Neural cell (in vitro differentiated cells): ENCODE measurements at regions not wholly inside any gene's neighbourhood (a gene's known extent, or its start where the extent isn't known, plus 50 kb on each side); places are given as distances from the start of the nearest gene placed in this dataset.

Experiments
- H2AFZ ChIP-seq: fragments of 200-600, 300-800 bp; sonication (generic), shearing (Covaris generic); 2 replicates; pipeline ENCODE4 v1.6.0; 2014; ENCODE audit warnings: low read depth, mild to moderate bottlenecking, antibody characterized with exemption, low read length, moderate library complexity
- H3F3A ChIP-seq: fragments of 200-600 bp; shearing (Covaris generic); 2 replicates; pipeline ENCODE4 v1.6.1; 2016; ENCODE audit warnings: mild to moderate bottlenecking, moderate library complexity, mixed read lengths, antibody characterized with exemption, low read length; ENCODE audit not compliant: insufficient read depth, poor library complexity, severe bottlenecking
- H3K27ac ChIP-seq: fragments of 200-600, 300-800 bp; sonication (generic), shearing (Covaris generic); 2 replicates; pipeline ENCODE4 v1.5.1; 2014; ENCODE audit warnings: mild to moderate bottlenecking, low read length, moderate library complexity
- H3K27me3 ChIP-seq: fragments of 300-800, 200-600 bp; sonication (generic), shearing (Covaris generic); 2 replicates; pipeline ENCODE4 v1.6.0; 2014; ENCODE audit warnings: mild to moderate bottlenecking, low read depth, low read length, moderate library complexity; ENCODE audit not compliant: insufficient read depth
- H3K36me3 ChIP-seq: fragments of 300-800, 200-600 bp; sonication (generic), shearing (Covaris generic); 2 replicates; pipeline ENCODE4 v1.5.1; 2014; ENCODE audit warnings: mild to moderate bottlenecking, antibody characterized with exemption, low read length, moderate library complexity; ENCODE audit not compliant: insufficient read depth
- H3K4me2 ChIP-seq: fragments of 300-800, 200-600 bp; sonication (generic), shearing (Covaris generic); 2 replicates; pipeline ENCODE4 v1.6.0; 2014; ENCODE audit warnings: mild to moderate bottlenecking, low read length
- H3K4me3 ChIP-seq: fragments of 300-800, 200-600 bp; sonication (generic), shearing (Covaris generic); 2 replicates; pipeline ENCODE4 v1.5.1; 2014; ENCODE audit warnings: mild to moderate bottlenecking, low read length, moderate library complexity
- H3K79me2 ChIP-seq: fragments of 200-600 bp; shearing (Covaris generic); replicated peaks from 2 replicates; pipeline ENCODE4 v1.6.0; 2014; ENCODE audit warnings: mild to moderate bottlenecking, low read length, moderate library complexity; ENCODE audit not compliant: insufficient read depth
- H3K9ac ChIP-seq: fragments of 300-800, 200-600 bp; sonication (generic), shearing (Covaris generic); 2 replicates; pipeline ENCODE4 v1.6.1; 2016; ENCODE audit warnings: mild to moderate bottlenecking, low read length, mixed read lengths
- H3K9me2 ChIP-seq: fragments of 200-600 bp; shearing (Covaris generic); 2 replicates; pipeline ENCODE4 v1.6.1; 2016; ENCODE audit warnings: mild to moderate bottlenecking, low read length, mixed read lengths; ENCODE audit not compliant: insufficient read depth
- H3K9me3 ChIP-seq: fragments of 200-600, 300-800 bp; sonication (generic), shearing (Covaris generic); 2 replicates; pipeline ENCODE4 v1.6.1; 2016; ENCODE audit warnings: mild to moderate bottlenecking, mixed run types, low read length, moderate library complexity, mixed read lengths
- H4K20me1 ChIP-seq: fragments of 200-600 bp; shearing (Covaris generic); 2 replicates; pipeline ENCODE4 v1.6.1; 2016; ENCODE audit warnings: mild to moderate bottlenecking, mixed run types; ENCODE audit not compliant: insufficient read depth
- CTCF ChIP-seq: fragments of 450-650 bp; IDR thresholded peaks from 2 replicates; pipeline ENCODE4 v1.5.1; 2014; ENCODE audit warnings: antibody characterized with exemption, mild to moderate bottlenecking, moderate library complexity; ENCODE audit not compliant: poor library complexity, severe bottlenecking
- EP300 ChIP-seq: fragments of 450-650 bp; conservative IDR thresholded peaks from 2 replicates; pipeline ENCODE4 v1.6.1; 2014; ENCODE audit warnings: antibody characterized with exemption, mild to moderate bottlenecking, moderate library complexity; ENCODE audit not compliant: poor library complexity, severe bottlenecking
- EZH2 ChIP-seq: fragments of 200-600, 300-800 bp; shearing (Covaris generic), sonication (generic); IDR thresholded peaks from 2 replicates; pipeline ENCODE4 v1.6.1; 2014; ENCODE audit warnings: antibody characterized with exemption, low read length, borderline replicate concordance, mild to moderate bottlenecking; ENCODE audit not compliant: insufficient read depth, poor library complexity, severe bottlenecking
- MXI1 ChIP-seq: fragments of 450-650 bp; conservative IDR thresholded peaks from 2 replicates; pipeline ENCODE4 v1.6.1; 2014; ENCODE audit warnings: antibody characterized with exemption, mild to moderate bottlenecking; ENCODE audit not compliant: poor library complexity, severe bottlenecking
- POLR2AphosphoS5 ChIP-seq: IDR thresholded peaks from 2 replicates; pipeline ENCODE4 v1.6.1; 2012
- RAD21 ChIP-seq: fragments of 450-650 bp; conservative IDR thresholded peaks from 2 replicates; pipeline ENCODE4 v1.6.1; 2014; ENCODE audit warnings: antibody characterized with exemption, mild to moderate bottlenecking, moderate library complexity
- REST ChIP-seq: IDR thresholded peaks from 2 replicates; pipeline ENCODE4 v1.6.1; 2012; ENCODE audit warnings: borderline replicate concordance
- SMC3 ChIP-seq: fragments of 450-650 bp; conservative IDR thresholded peaks from 2 replicates; pipeline ENCODE4 v1.6.1; 2014; ENCODE audit warnings: antibody characterized with exemption, mild to moderate bottlenecking, moderate library complexity; ENCODE audit not compliant: poor library complexity
- TAF1 ChIP-seq: IDR thresholded peaks from 2 replicates; pipeline ENCODE4 v1.6.1; 2012; ENCODE audit warnings: low read depth

DNA sequence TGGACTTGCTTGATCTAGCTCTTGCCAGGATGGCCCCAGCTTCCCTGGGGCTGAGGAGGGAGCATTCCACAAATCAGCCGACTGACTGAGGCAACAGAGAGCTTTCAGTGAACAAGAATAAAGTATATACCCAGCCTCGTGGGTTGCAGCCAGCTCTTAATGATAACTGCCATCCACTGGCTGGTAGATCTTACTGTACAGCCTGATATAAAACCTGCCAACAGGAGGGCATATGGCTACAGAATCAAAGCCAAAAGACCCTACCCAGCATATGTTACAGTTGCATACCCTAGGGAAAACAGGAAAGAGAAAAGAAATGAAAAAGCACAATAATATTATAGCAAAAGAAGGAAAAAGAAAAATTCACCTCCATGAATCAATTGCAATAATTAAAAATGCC is 775.9 kb upstream of the KIF2B start:
- H3K9ac ChIP-seq: no peak overlapping the region
- no peaks in the 10 kb centered on the region for H3K27me3 ChIP-seq
- H3K36me3 ChIP-seq: no peaks in the 10 kb centered on the region
- H3K27ac ChIP-seq: no peak overlapping the region
- no peaks in the 10 kb centered on the region for H3K9me2 ChIP-seq
- TF ChIP-seq EZH2 (no peak), REST (no peak), SMC3 (no peak), RAD21 (no peak), MXI1 (no peak), CTCF (no peak), TAF1 (no peak), POLR2AphosphoS5 (no peak), EP300 (no peak)
- H2AFZ ChIP-seq: no peak overlapping the region
- no peaks in the 10 kb centered on the region for H3F3A ChIP-seq
- peaks cover 5% of the 10 kb centered on the region for H3K9me3 ChIP-seq
- no peak overlapping the region for H3K4me3 ChIP-seq
- H3K4me2 ChIP-seq: no peak overlapping the region
- H4K20me1 ChIP-seq: no peaks in the 10 kb centered on the region
- H3K79me2 ChIP-seq: no peaks in the 10 kb centered on the region

DNA sequence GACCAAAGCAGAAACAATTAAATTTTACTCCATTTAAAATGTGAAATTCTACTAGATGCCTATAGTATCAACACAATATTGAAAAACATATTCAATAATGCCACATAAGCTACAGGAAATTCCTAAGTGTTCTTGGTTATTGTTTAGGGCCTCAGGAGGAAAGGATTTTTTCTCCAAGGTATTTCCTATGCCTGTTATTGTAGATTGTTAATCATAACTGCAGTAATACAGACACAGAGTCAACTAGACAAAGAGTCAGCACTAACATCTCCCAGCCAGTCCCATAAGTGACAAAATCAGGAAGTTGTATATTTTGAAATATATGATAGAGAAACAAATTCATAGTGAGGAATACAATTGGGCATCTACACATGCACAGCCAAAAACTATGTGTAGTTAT is 782.7 kb upstream of the KIF2B start:
- Histone ChIP-seq H3F3A (no peaks in the 10 kb centered on the region), H3K36me3 (no peaks in the 10 kb centered on the region), H2AFZ (no peak overlapping the region), H3K9ac (no peak overlapping the region), H3K9me2 (no peaks in the 10 kb centered on the region), H3K27ac (no peak overlapping the region), H3K79me2 (no peaks in the 10 kb centered on the region), H3K4me3 (no peak overlapping the region), H4K20me1 (no peaks in the 10 kb centered on the region), H3K4me2 (no peak overlapping the region), H3K9me3 (no peaks in the 10 kb centered on the region), H3K27me3 (no peaks in the 10 kb centered on the region)
- no peak for TF ChIP-seq MXI1
- no peak for TF ChIP-seq EP300
- no peak for TF ChIP-seq RAD21
- no peak for TF ChIP-seq CTCF
- TF ChIP-seq SMC3: no peak
- TF ChIP-seq POLR2AphosphoS5: no peak
